ENCODE measurements at regions not wholly inside any gene's neighbourhood (a gene's known extent, or its start where the extent isn't known, plus 50 kb on each side); places are given as distances from the start of the nearest gene placed in this dataset.
"Not testable (repeated sequence)": the region's sequence is repeated elsewhere in the genome, so short reads cannot be mapped to it uniquely, and the experiment has no call there.

- DNase-seq (ENCODE audit: low spot score), result no peak
- Mint-ChIP-seq H3K4me3 (no peak overlapping the region), H3K9me3 (peaks cover 7% of the 10 kb centered on the region), H3K27me3 (ENCODE audit: low read depth) (no peaks in the 10 kb centered on the region), H3K4me1 (peaks cover 5% of the 10 kb centered on the region), H3K36me3 (no peaks in the 10 kb centered on the region), H3K27ac (no peak overlapping the region)
- POLR2A ChIA-PET, result no interaction called here
- CTCF ChIA-PET, result interaction anchor here (0.6 kb wide), 1 partner anchor 16 kb away, joined by 3 read pairs; no protein-coding TSS in a partner anchor
- TF ChIP-seq ESRRA (CRISPR knock-in tag; IDR thresholded peaks at IDR 0.05; ENCODE audit: borderline replicate concordance), result no peak
- TF ChIP-seq IRF2 (CRISPR knock-in tag; IDR thresholded peaks at IDR 0.05; ENCODE audit: borderline replicate concordance, low read depth), result no peak
- TF ChIP-seq AR (CRISPR knock-in tag; IDR thresholded peaks at IDR 0.05), result no peak
- no peak for TF ChIP-seq ATF1 (CRISPR knock-in tag; IDR thresholded peaks at IDR 0.05)
- no peak for TF ChIP-seq KAT7 (CRISPR knock-in tag; IDR thresholded peaks at IDR 0.05; ENCODE audit: borderline replicate concordance)
- no peak for TF ChIP-seq MLX (CRISPR knock-in tag; IDR thresholded peaks at IDR 0.05)
- no peak for TF ChIP-seq CBFB (CRISPR knock-in tag; IDR thresholded peaks at IDR 0.05; ENCODE audit: low read depth)
- no peak for TF ChIP-seq NFYB (CRISPR knock-in tag; conservative IDR thresholded peaks at IDR 0.05; ENCODE audit: low read depth)
- TF ChIP-seq NFE2L1 (CRISPR knock-in tag; IDR thresholded peaks at IDR 0.05), result no peak
- no peak for TF ChIP-seq MYBL2 (CRISPR knock-in tag; IDR thresholded peaks at IDR 0.05)
- no peak for TF ChIP-seq RELA (CRISPR knock-in tag; IDR thresholded peaks at IDR 0.05; ENCODE audit: borderline replicate concordance)
- no peak for TF ChIP-seq E2F5 (CRISPR knock-in tag; IDR thresholded peaks at IDR 0.05)
- TF ChIP-seq RORB (CRISPR knock-in tag; IDR thresholded peaks at IDR 0.05), result no peak
- TF ChIP-seq TCF7 (CRISPR knock-in tag; IDR thresholded peaks at IDR 0.05; ENCODE audit: low read depth), result no peak
- TF ChIP-seq CDX4 (CRISPR knock-in tag; IDR thresholded peaks at IDR 0.05; ENCODE audit: borderline replicate concordance), result no peak
- no peak for TF ChIP-seq SP1 (CRISPR knock-in tag; conservative IDR thresholded peaks at IDR 0.05)
- TF ChIP-seq AFF4 (CRISPR knock-in tag; IDR thresholded peaks at IDR 0.05; ENCODE audit: borderline replicate concordance), result no peak
- TF ChIP-seq TEAD4 (CRISPR knock-in tag; IDR thresholded peaks at IDR 0.05), result no peak
- no peak for TF ChIP-seq USF2 (CRISPR knock-in tag; IDR thresholded peaks at IDR 0.05)
- TF ChIP-seq ERG (CRISPR knock-in tag; IDR thresholded peaks at IDR 0.05), result no peak
- ATAC-seq, result peak; percentile 24; the same call in 1 of the 2 replicates
Observed at GRCh38 chr2:161070693-161071479, 89.3 kb upstream of the TANK start.

GRCh38 chr2:161072436-161072835 is 87.8 kb upstream of the TANK start:
- not testable (repeated sequence) for H3K9me3 Mint-ChIP-seq, ATAC-seq

More at GRCh38 chr2:161072436-161072835, 87.8 kb upstream of the TANK start:
- H3K27me3 Mint-ChIP-seq (ENCODE audit: low read depth); H3K4me3 Mint-ChIP-seq; H3K27ac Mint-ChIP-seq; POLR2A ChIA-PET; H3K36me3 Mint-ChIP-seq; CTCF ChIA-PET; DNase-seq (ENCODE audit: low spot score): not testable (repeated sequence)
- peaks cover 16% of the 10 kb centered on the region for H3K4me1 Mint-ChIP-seq
